Upper lobe of left lung (tissue), 6 donors: ENCODE measurements at regions not wholly inside any gene's neighbourhood (a gene's known extent, or its start where the extent isn't known, plus 50 kb on each side); places are given as distances from the start of the nearest gene placed in this dataset.

Experiments
- ATAC-seq, 2 donors: fragments of 200-7000 bp; cut with Tn5 transposase; one replicate each; pipeline ENCODE4 v1.9.1; 2022; ENCODE audit warnings: mild to moderate bottlenecking in 2 of 2, moderate library complexity in 2 of 2; ENCODE audit not compliant: low FRiP score in 2 of 2
- DNase-seq, 2 donors: peaks; one replicate each; pipeline ENCODE4 v3.0.0-alpha.2; 2019 to 2020
- H3K27ac ChIP-seq, 4 donors: fragments of 200-600 bp; sonication (generic); one replicate each; pipeline ENCODE4 v1.5.1; 2016 to 2019
- H3K27me3 ChIP-seq, 4 donors: fragments of 200-600 bp; sonication (generic); one replicate each; pipeline ENCODE4 v1.5.1; 2017 to 2019
- H3K36me3 ChIP-seq, 4 donors: fragments of 200-600 bp; sonication (generic); one replicate each; pipeline ENCODE4 v1.5.1; 2016 to 2019
- H3K4me1 ChIP-seq, 4 donors: fragments of 200-600 bp; sonication (generic); one replicate each; pipeline ENCODE4 v1.5.1; 2018 to 2019
- H3K4me3 ChIP-seq, 4 donors: fragments of 200-600 bp; sonication (generic); one replicate each; pipeline ENCODE4 v1.5.1; 2017 to 2019; ENCODE audit warnings: mild to moderate bottlenecking in 2 of 4, moderate library complexity in 1 of 4
- H3K9me3 ChIP-seq, 4 donors: fragments of 200-600 bp; sonication (generic); one replicate each; pipeline ENCODE4 v1.5.1; 2018 to 2019
- EP300 ChIP-seq, 4 donors: sonication (generic); formaldehyde crosslinking; IDR thresholded peaks; one replicate each; pipeline ENCODE4 v1.5.1; 2017; ENCODE audit warnings: antibody characterized with exemption in 4 of 4, control low read depth in 2 of 4
- POLR2A ChIP-seq, 4 donors: fragments of 450-650 bp; IDR thresholded peaks; one replicate each; pipeline ENCODE4 v1.5.1; 2016 to 2017; ENCODE audit warnings: antibody characterized with exemption in 4 of 4, mild to moderate bottlenecking in 2 of 4
- POLR2AphosphoS5 ChIP-seq, 2 donors: sonication (generic); formaldehyde crosslinking; IDR thresholded peaks; one replicate each; pipeline ENCODE4 v1.5.1; 2017; ENCODE audit warnings: antibody characterized with exemption in 2 of 2
- WGBS, 2 donors: methylation state at CpG; one replicate each; pipeline ENCODE4 v1.1.5; 2017 to 2018; 5-methylcytosine and 5-hydroxymethylcytosine counted together
- TF ChIP-seq, protein P1 (sequence below), 6 experiments: fragments of 450-650 bp in 4 of 6; fragments of 200-600 bp in 2 of 6; sonication (generic) in 2 of 6; IDR thresholded peaks; one replicate each; pipeline ENCODE4 v1.5.1; 2016 to 2019; ENCODE audit warnings: antibody characterized with exemption in 6 of 6
- donor health status: DM: no; HTN: no; CAD: no; lungs with moderate emphysema.
- donor health status: DM: no; HTN: yes; CAD: no; lungs with severe emphysema.

GRCh38 chr11:101277036-101277435 is 147.4 kb upstream of the PGR start:
- Histone ChIP-seq H3K36me3 (no peaks in the 10 kb centered on the region), H3K9me3 (no peaks in the 10 kb centered on the region), H3K27me3 (no peaks in the 10 kb centered on the region), H3K27ac (no peak overlapping the region), H3K4me3 (no peak overlapping the region), H3K4me1 (no peaks in the 10 kb centered on the region)
- DNase-seq (no peak), ATAC-seq (no peak)
- WGBS, 2 donors, result 85 to 88% methylated on average over 1 of the region's 1 CpG
- no peak for TF ChIP-seq POLR2A (IDR thresholded peaks at IDR 0.05)
- no peak for TF ChIP-seq EP300 (IDR thresholded peaks at IDR 0.05)
- TF ChIP-seq, protein P1, sequence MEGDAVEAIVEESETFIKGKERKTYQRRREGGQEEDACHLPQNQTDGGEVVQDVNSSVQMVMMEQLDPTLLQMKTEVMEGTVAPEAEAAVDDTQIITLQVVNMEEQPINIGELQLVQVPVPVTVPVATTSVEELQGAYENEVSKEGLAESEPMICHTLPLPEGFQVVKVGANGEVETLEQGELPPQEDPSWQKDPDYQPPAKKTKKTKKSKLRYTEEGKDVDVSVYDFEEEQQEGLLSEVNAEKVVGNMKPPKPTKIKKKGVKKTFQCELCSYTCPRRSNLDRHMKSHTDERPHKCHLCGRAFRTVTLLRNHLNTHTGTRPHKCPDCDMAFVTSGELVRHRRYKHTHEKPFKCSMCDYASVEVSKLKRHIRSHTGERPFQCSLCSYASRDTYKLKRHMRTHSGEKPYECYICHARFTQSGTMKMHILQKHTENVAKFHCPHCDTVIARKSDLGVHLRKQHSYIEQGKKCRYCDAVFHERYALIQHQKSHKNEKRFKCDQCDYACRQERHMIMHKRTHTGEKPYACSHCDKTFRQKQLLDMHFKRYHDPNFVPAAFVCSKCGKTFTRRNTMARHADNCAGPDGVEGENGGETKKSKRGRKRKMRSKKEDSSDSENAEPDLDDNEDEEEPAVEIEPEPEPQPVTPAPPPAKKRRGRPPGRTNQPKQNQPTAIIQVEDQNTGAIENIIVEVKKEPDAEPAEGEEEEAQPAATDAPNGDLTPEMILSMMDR (IDR thresholded peaks at IDR 0.05), result no peak
- no peak for TF ChIP-seq POLR2AphosphoS5 (IDR thresholded peaks at IDR 0.05)

- Histone ChIP-seq H3K27me3 (no peaks in the 10 kb centered on the region), H3K4me3 (no peak overlapping the region), H3K9me3 (no peaks in the 10 kb centered on the region), H3K36me3 (no peaks in the 10 kb centered on the region), H3K27ac (no peak overlapping the region), H3K4me1 (no peaks in the 10 kb centered on the region)
- DNase-seq (no peak), ATAC-seq (no peak)
- WGBS, 2 donors, result 80 to 81% methylated on average over 3 of the region's 3 CpGs
- TF ChIP-seq, protein P1 (IDR thresholded peaks at IDR 0.05), result no peak
- no peak for TF ChIP-seq EP300 (IDR thresholded peaks at IDR 0.05)
- no peak for TF ChIP-seq POLR2A (IDR thresholded peaks at IDR 0.05)
- no peak for TF ChIP-seq POLR2AphosphoS5 (IDR thresholded peaks at IDR 0.05)
Measured at GRCh38 chr11:101269990-101270660, 140.5 kb upstream of the PGR start.

DNA sequence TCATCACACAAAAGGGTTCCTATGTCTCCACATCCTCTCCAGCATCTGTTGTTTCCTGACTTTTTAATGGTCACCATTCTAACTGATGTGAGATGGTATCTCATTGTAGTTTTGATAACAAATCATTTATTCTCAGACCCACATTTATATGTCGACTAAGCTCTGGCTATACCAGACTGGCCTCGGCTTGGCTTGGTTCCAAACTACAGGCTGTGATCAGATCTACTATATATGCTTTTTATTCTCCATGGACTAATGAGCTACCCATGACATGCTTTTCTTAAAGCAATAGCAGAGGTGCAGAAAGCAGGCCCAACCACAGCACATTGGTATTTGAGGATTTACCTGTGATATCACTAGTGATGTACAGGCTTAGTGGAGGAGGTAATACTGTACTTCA is 139.8 kb upstream of the PGR start:
- DNase-seq (no peak), ATAC-seq (no peak)
- 85 to 96% methylated on average over 2 of the region's 2 CpGs for WGBS, 2 donors
- Histone ChIP-seq H3K4me3 (no peak overlapping the region), H3K27me3 (no peaks in the 10 kb centered on the region), H3K4me1 (no peaks in the 10 kb centered on the region), H3K9me3 (no peaks in the 10 kb centered on the region), H3K27ac (no peak overlapping the region), H3K36me3 (no peaks in the 10 kb centered on the region)
- TF ChIP-seq, protein P1 (IDR thresholded peaks at IDR 0.05), result no peak
- TF ChIP-seq EP300 (IDR thresholded peaks at IDR 0.05) (no peak), POLR2A (IDR thresholded peaks at IDR 0.05) (no peak), POLR2AphosphoS5 (IDR thresholded peaks at IDR 0.05) (no peak)

DNA sequence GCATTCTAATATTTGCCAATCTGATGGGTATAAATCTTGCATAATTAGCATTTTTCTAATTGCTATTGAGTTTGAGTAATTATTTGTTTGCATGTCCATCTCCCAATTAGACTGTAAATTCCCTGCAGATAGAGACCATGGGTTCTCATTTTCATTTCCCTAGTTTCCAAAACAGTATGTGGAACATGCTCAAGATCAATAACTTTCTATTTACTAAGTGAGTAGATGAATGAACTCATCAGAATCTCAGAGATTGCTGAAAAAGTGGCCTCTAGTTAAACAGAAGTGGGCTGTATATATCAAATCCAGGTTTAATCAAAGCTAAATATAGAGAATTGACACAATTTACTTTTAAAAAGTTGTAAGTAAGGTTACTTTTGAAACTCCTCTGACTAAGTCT is 138.0 kb upstream of the PGR start:
- ATAC-seq (no peak), DNase-seq (no peak)
- Histone ChIP-seq H3K36me3 (no peaks in the 10 kb centered on the region), H3K27me3 (no peaks in the 10 kb centered on the region), H3K27ac (no peak overlapping the region), H3K9me3 (no peaks in the 10 kb centered on the region), H3K4me1 (no peaks in the 10 kb centered on the region), H3K4me3 (no peak overlapping the region)
- TF ChIP-seq POLR2AphosphoS5 (IDR thresholded peaks at IDR 0.05) (no peak), EP300 (IDR thresholded peaks at IDR 0.05) (no peak), POLR2A (IDR thresholded peaks at IDR 0.05) (no peak)
- TF ChIP-seq, protein P1 (IDR thresholded peaks at IDR 0.05), result no peak

GRCh38 chr11:101264306-101264705 is 134.7 kb upstream of the PGR start:
- no peaks in the 10 kb centered on the region for H3K9me3 ChIP-seq
- TF ChIP-seq EP300 (IDR thresholded peaks at IDR 0.05) (no peak), POLR2AphosphoS5 (IDR thresholded peaks at IDR 0.05) (no peak), POLR2A (IDR thresholded peaks at IDR 0.05) (no peak)
- TF ChIP-seq, protein P1 (IDR thresholded peaks at IDR 0.05), result no peak
- no peaks in the 10 kb centered on the region for H3K4me1 ChIP-seq
- no peaks in the 10 kb centered on the region for H3K36me3 ChIP-seq
- H3K4me3 ChIP-seq, result no peak overlapping the region
- H3K27me3 ChIP-seq, result no peaks in the 10 kb centered on the region
- no peak overlapping the region for H3K27ac ChIP-seq
- DNase-seq, result no peak
- no peak for ATAC-seq
- 56 to 71% methylated on average over 4 of the region's 4 CpGs for WGBS, 2 donors
